SH-SY5Y (cell line): ENCODE measurements at regions not wholly inside any gene's neighbourhood (a gene's known extent, or its start where the extent isn't known, plus 50 kb on each side); places are given as distances from the start of the nearest gene placed in this dataset.

ENCODE experiments used
- GATA2 ChIP-seq: IDR thresholded peaks from 2 replicates; pipeline ENCODE4 v1.6.1; 2011; ENCODE audit warnings: mild to moderate bottlenecking, low read depth, low read length
- GATA3 ChIP-seq: IDR thresholded peaks from 2 replicates; pipeline ENCODE4 v1.6.1; 2011; ENCODE audit warnings: low read depth, mild to moderate bottlenecking, low read length, moderate library complexity

GRCh38 chr1:184267747-184268146, 119.1 kb upstream of the C1orf21 start:
- TF ChIP-seq GATA3 (no peak), GATA2 (no peak)
